ENCODE measurements at regions not wholly inside any gene's neighbourhood (a gene's known extent, or its start where the extent isn't known, plus 50 kb on each side); places are given as distances from the start of the nearest gene placed in this dataset.

GRCh38 chr5:92912283-92912682 lies 668.7 kb downstream of the NR2F1-AS1 start:
- no peak for DNase-seq

DNA sequence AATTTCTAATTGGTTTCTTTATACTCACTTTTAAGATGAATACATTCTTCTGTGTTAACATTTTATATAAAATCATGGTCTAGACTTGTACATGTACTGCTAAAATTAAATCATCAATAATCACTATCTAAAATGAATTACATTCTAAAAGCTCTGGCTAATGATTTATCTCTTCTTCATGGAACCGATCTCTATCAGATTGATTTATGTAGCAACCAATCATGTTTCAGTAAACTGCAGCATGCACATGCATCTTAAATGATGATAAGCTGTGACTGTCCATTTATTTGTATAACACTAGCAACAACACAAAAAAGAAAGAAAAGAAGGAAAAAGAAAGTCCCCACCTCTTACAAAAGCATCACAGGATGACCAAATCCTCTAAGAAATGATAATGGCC lies 669.2 kb downstream of the NR2F1-AS1 start:
- DNase-seq = no peak

- DNase-seq = no peak
Observed at GRCh38 chr5:92911293-92911692, 669.7 kb downstream of the NR2F1-AS1 start.

DNA sequence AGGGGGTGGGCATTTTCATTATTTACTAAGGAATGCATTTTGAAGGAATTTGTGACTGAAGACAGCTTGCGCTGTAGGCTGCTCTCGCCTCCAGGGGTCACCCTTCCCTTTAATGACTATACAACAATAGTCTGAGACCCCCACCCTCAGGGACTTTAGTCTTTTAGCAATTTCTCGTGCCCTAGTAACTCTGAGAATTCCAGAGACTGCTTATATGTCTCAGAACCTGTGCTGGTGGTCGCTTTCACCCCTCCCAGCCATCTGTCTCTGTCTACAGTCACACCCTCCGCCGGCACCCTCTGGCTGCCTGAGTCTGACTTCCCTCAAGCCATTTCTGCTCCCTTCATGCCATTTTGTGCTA lies 671.4 kb downstream of the NR2F1-AS1 start:
- DNase-seq = no peak

GRCh38 chr5:92908952-92909601 lies 671.9 kb downstream of the NR2F1-AS1 start:
- no peak for DNase-seq

- no peak for DNase-seq
Observed at GRCh38 chr5:92907938-92908606, 672.9 kb downstream of the NR2F1-AS1 start.

GRCh38 chr5:92906798-92907376 lies 674.1 kb downstream of the NR2F1-AS1 start:
- no peak for DNase-seq

DNA sequence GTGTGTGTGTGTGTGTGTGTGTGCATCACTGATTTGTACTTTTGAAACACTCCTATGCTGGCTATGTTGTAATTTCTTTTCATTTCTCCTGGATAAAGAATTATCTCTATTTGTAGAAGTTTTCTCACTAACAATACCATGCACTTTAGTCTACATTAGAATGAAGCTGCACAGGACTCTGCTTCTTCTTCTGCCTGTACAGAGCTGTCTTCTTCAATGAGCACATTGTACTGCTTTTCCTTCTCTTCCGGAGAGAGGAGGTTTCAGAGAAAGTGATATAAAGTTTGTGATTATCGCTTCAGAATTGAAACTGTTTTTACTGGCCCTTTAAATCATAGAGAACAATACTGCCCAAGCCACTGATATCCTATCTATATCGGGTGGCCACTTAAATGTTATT lies 677.0 kb downstream of the NR2F1-AS1 start:
- no peak for DNase-seq

- no peak for DNase-seq
Observed at GRCh38 chr5:92899611-92900010, 681.4 kb downstream of the NR2F1-AS1 start.

GRCh38 chr5:92896722-92897121 lies 684.3 kb downstream of the NR2F1-AS1 start:
- no peak for DNase-seq

- no peak for DNase-seq
Observed at GRCh38 chr5:92890841-92891244, 690.2 kb downstream of the NR2F1-AS1 start.

DNA sequence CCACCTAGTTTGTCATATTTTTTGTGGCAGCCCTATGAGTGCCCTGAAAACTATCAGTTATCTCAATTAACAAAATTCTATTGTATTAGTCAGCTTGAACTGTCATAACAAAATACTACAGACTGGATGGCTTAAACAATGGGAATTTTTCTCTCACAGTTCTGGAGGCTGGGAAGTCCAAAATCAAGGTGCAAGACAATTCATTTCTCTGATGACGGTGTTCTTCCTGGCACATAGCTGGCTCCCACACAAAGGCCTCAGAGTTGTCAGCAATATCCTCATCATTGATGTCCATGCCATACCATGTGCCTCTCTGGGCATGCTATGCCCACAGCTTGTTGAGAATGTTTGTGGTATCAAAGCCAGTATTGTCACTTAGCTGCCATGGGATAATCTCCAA lies 691.9 kb downstream of the NR2F1-AS1 start:
- DNase-seq = no peak

DNA sequence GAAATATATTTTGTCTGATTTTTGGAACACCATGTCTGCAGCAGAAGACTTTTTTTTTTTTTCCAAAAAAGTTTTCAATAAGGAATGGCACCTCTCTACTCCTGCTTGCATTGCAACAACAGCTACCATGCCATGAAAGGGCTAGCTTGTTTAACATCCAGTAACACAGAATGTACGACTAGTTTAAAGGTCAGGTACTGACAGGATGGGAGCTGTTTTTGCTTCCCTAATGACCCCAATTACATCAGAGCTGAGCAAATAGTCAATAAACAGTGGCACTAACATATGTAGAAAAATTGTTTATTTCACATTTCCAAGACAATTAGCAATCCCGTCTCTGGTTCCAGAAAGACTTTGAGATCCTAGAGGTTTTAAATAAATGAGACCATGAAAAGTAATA lies 693.8 kb downstream of the NR2F1-AS1 start:
- no peak for DNase-seq

DNA sequence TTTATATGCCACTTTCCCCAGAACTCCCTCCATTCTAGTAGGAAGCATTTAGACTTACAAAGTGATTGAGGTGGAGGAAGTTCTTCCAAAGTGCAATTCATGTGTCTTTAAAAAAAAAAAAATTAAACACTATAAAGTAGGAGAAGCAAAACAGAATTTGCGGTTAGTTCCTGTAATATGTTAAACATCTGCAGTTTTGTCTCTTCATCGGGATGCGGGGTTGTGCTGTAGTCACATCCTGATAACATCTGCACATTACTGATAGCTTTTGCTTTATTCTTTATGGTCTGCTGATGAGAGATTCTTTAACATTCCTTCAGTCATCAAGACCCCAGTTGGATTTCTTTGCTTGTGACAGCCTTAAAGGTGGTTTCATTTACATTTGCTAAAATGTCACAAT lies 694.3 kb downstream of the NR2F1-AS1 start:
- no peak for DNase-seq

DNA sequence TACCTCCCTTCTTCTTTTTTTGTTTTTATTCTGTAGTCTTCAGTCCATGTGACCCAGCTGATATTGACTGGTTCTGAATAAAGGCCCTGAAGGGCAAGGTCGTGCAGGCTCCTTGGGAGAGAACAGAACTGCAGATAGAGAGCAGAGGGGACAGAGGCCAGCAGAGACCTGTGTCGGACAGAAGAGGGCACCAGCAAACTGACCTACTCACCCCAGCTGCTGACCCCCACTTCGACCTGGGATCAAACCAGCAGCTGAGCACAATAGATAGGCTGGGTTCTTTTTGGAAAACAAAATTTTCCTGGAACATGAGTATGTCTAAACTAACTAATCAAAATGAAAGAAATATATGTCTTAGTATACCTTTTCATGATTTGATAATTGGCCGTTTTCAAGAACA lies 695.1 kb downstream of the NR2F1-AS1 start:
- no peak for DNase-seq

DNA sequence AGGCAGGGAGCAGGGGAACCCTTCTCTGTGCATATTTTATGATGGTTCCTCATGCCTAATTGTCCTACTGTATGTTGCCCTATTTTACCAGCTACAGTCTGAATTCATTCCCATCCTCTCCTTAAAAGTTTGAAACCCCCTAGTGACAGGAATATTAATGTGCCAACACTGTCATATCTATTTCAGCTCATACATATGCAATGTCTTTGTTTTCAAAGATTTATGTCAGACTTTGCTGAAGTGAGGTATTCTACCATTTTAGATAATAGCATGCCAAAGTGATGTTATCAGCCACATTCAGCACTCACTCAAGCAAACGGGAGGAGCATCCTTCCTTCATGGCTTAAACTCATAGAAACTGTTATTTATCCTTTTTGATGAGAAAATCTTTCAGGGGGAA lies 696.5 kb downstream of the NR2F1-AS1 start:
- no peak for DNase-seq

DNA sequence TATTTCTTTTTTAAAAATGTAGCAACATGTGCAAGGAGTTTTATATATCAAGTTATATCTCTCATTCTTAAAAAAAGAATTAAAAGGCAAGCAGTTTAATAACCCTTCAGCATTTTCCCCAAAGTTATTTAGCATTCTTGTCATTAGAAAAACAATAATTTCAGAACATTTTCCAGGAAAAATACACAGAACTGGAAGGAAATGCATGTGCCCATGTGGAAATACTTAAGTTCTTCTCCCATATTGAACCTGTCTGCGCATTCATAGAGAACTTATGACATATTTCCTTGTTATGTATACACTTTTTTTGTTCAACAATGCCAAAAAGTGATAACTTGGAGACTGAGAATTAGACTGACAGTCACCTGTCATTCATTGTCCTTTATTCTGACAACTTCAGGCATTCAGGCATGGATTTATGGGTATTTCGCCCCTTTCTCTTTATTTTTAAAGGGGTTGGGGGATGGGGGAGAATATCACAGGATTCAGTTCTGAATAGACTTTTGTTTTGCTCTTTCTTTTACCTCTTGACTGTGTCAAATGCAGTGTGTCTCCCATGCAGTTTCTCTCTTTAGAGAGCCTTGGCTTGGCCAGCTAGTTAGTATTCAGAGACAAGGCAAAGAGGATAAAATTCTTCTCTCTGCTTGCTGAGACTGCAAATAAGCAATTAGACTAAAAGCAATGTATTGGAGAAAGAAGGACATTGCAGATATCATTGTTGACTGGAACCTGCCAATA lies 701.0 kb downstream of the NR2F1-AS1 start:
- DNase-seq = no peak

DNA sequence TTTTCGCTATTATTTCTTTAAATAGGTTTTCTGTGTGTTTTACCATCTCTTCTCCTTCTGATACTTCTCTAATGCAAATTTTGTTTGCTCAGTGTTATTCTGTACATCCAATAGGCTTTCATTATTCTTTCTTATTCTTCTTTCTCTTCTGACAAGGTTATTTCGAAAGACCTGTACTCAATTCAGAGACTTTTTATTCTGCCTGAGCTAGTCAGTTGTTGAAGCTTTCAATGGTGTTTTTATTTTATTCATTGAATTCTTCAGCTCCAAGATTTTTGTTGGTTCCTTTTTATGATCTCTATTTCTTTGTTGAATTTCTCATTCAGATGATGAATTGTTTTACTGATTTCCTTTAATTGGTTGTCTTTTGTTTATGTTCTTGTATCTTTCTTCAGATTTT lies 706.2 kb downstream of the NR2F1-AS1 start:
- DNase-seq = no peak

- no peak for DNase-seq
Observed at GRCh38 chr5:92868442-92868841, 712.6 kb downstream of the NR2F1-AS1 start.

- DNase-seq = no peak
Observed at GRCh38 chr5:92864591-92864990, 716.4 kb downstream of the NR2F1-AS1 start.

- no peak for DNase-seq
Observed at GRCh38 chr5:92863666-92864065, 717.4 kb downstream of the NR2F1-AS1 start.

DNA sequence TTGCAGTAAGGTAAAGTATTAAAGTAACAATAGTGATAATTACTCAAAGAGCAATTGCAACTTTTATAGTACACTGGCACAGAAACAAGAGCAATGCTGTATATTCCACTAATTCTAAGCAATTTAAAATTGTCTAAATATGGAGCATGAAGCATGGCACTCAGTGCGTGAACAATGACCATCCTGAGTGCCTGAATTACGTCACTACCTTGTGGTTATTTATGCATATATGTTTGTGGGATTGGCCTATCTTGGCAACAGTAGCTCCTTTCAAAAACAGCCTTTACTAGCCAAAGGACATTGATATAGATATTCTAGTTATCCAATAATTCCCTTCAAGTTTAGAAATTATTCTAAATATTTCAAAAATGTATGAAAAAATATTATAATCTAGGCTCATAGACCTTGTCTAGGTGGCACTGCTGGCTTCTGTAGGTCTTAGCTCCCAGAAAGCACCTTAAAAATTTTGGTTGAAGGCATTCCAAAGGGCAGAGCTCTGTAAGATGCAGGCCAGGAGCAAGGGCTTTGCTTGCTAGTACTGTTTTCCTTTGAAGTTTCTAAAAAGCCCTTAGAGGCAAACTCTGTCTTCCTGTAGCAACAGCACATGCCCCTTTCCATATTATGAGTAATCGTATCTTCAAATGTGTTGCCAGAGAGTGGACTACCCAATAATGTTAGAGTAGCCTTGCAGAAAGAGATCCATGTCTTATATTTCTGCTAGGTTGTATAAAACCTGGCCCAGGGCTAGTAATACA lies 719.3 kb downstream of the NR2F1-AS1 start:
- DNase-seq = no peak

GRCh38 chr5:92860061-92860460 lies 721.0 kb downstream of the NR2F1-AS1 start:
- no peak for DNase-seq
